H1 (cell line): ENCODE measurements at regions not wholly inside any gene's neighbourhood (a gene's known extent, or its start where the extent isn't known, plus 50 kb on each side); places are given as distances from the start of the nearest gene placed in this dataset.

Experiments
- CTCF ChIA-PET: fragments of 300-600 bp; sonication (Branson Sonifier 250); formaldehyde crosslinking; loops from one replicate; lab custom pipeline; 2021; ENCODE audit not compliant: partially characterized antibody; lab: Charles Lee
- POLR2A ChIA-PET: fragments of 300-600 bp; sonication (Branson Sonifier 250); formaldehyde crosslinking; loops from one replicate; lab custom pipeline; 2021; ENCODE audit warnings: inconsistent platforms; ENCODE audit not compliant: partially characterized antibody; lab: Charles Lee
- DNase-seq, 2 experiments: peaks; one replicate each; pipeline versions ENCODE4 v3.0.0 to v3.0.0-alpha.2; 2010 to 2022; ENCODE audit warnings: low spot score in 2 of 2, low read depth in 1 of 2, mixed read lengths in 1 of 2
- FAIRE-seq: peaks from 2 replicates; lab custom pipeline; 2011; peaks lifted over from hg19 to GRCh38; lab: Jason Lieb, UNC
- H2AFZ ChIP-seq: 2 replicates; pipeline ENCODE4 v1.8.1; 2012; ENCODE audit warnings: low read length, inconsistent platforms
- H2AK5ac ChIP-seq: 2 replicates; pipeline ENCODE4 v1.6.1; 2013; ENCODE audit warnings: low read depth, low read length
- H2BK120ac ChIP-seq: replicated peaks from 2 replicates; pipeline ENCODE3; 2013; ENCODE audit warnings: low read depth, low read length, inconsistent platforms
- H2BK12ac ChIP-seq: 2 replicates; pipeline ENCODE4 v1.6.1; 2013; ENCODE audit warnings: low read depth, low read length
- H2BK15ac ChIP-seq: 2 replicates; pipeline ENCODE4 v1.6.1; 2013; ENCODE audit warnings: low read length
- H2BK20ac ChIP-seq: 2 replicates; pipeline ENCODE4 v1.6.1; 2013; ENCODE audit warnings: low read length
- H2BK5ac ChIP-seq: 2 replicates; pipeline ENCODE4 v1.6.1; 2013; ENCODE audit warnings: low read depth, low read length
- H3K14ac ChIP-seq: 2 replicates; pipeline ENCODE4 v1.6.1; 2013; ENCODE audit warnings: inconsistent platforms; ENCODE audit not compliant: insufficient read length
- H3K18ac ChIP-seq: 2 replicates; pipeline ENCODE4 v1.6.1; 2013; ENCODE audit warnings: low read length; ENCODE audit errors: extremely low read depth
- H3K23ac ChIP-seq: 2 replicates; pipeline ENCODE4 v1.6.1; 2013; ENCODE audit warnings: inconsistent platforms; ENCODE audit not compliant: insufficient read length
- H3K23me2 ChIP-seq: 2 replicates; pipeline ENCODE4 v1.6.1; 2013; ENCODE audit warnings: low read depth, low read length
- H3K27ac ChIP-seq: 2 replicates; pipeline ENCODE4 v1.6.1; 2011; ENCODE audit warnings: low read depth, low read length, inconsistent platforms
- H3K27me3 ChIP-seq, 4 experiments: replicated peaks in 1 of 4; 1 replicate in 1 of 4; 2 replicates in 3 of 4; pipeline versions ENCODE4 v1.6.1 to v1.8.1; 2011 to 2013; ENCODE audit warnings: low read length in 3 of 4, mild to moderate bottlenecking in 3 of 4, inconsistent platforms in 2 of 4, mixed read lengths in 2 of 4, moderate library complexity in 1 of 4; ENCODE audit not compliant: control insufficient read depth in 3 of 4, insufficient read depth in 3 of 4; ENCODE audit errors: extremely low read depth in 1 of 4
- H3K36me3 ChIP-seq, 4 experiments: 2 replicates each; pipeline versions ENCODE4 v1.6.1 to v1.8.1; 2011 to 2013; ENCODE audit warnings: mild to moderate bottlenecking in 4 of 4, low read length in 3 of 4, moderate library complexity in 2 of 4, control low read depth in 1 of 4, inconsistent platforms in 1 of 4; ENCODE audit not compliant: insufficient read depth in 4 of 4, control insufficient read depth in 2 of 4
- H3K4ac ChIP-seq: replicated peaks from 2 replicates; pipeline ENCODE3; 2013; ENCODE audit warnings: low read length, low read depth, mixed read lengths, inconsistent platforms; ENCODE audit not compliant: insufficient read length
- H3K4me1 ChIP-seq, 4 experiments: replicated peaks in 1 of 4; 1 replicate in 1 of 4; 2 replicates in 3 of 4; pipeline versions ENCODE4 v1.6.1 to v1.8.1; 2011 to 2013; ENCODE audit warnings: low read length in 3 of 4, inconsistent platforms in 2 of 4, mixed read lengths in 1 of 4; ENCODE audit not compliant: insufficient read depth in 4 of 4, control insufficient read depth in 3 of 4
- H3K4me2 ChIP-seq, 2 experiments: 2 replicates each; pipeline versions ENCODE4 v1.6.1 to v1.8.1; 2011 to 2013; ENCODE audit warnings: low read depth in 2 of 2, low read length in 2 of 2, control low read depth in 1 of 2, inconsistent platforms in 1 of 2, mild to moderate bottlenecking in 1 of 2; ENCODE audit not compliant: insufficient read depth in 1 of 2
- H3K4me3 ChIP-seq, 4 experiments: fragments of 200-600, 300-600 bp in 1 of 4; sonication (generic), shearing (Covaris generic), sonication (Bioruptor Twin) in 1 of 4; 2 replicates each; pipeline versions ENCODE4 v1.5.1 to v1.8.1; 2011 to 2016; ENCODE audit warnings: low read length in 4 of 4, low read depth in 3 of 4, control low read depth in 2 of 4, inconsistent platforms in 2 of 4, mild to moderate bottlenecking in 2 of 4, mixed read lengths in 1 of 4, moderate library complexity in 1 of 4; ENCODE audit not compliant: insufficient read depth in 2 of 4; ENCODE audit errors: extremely low read depth in 1 of 4
- H3K56ac ChIP-seq: replicated peaks from 2 replicates; pipeline ENCODE3; 2013; ENCODE audit warnings: low read depth, mild to moderate bottlenecking, mixed read lengths, low read length, inconsistent platforms; ENCODE audit not compliant: insufficient read length
- H3K79me1 ChIP-seq: 2 replicates; pipeline ENCODE4 v1.6.1; 2013; ENCODE audit warnings: low read depth, low read length, control low read depth
- H3K79me2 ChIP-seq, 2 experiments: 2 replicates each; pipeline versions ENCODE4 v1.6.1 to v1.8.1; 2012 to 2013; ENCODE audit warnings: low read length in 2 of 2, mild to moderate bottlenecking in 2 of 2, inconsistent platforms in 1 of 2; ENCODE audit not compliant: insufficient read depth in 2 of 2, control insufficient read depth in 1 of 2
- H3K9ac ChIP-seq, 4 experiments: replicated peaks in 1 of 4; 1 replicate in 1 of 4; 2 replicates in 3 of 4; pipeline versions ENCODE4 v1.6.1 to v1.8.1; 2011 to 2013; ENCODE audit warnings: low read depth in 3 of 4, low read length in 3 of 4, control low read depth in 2 of 4, mild to moderate bottlenecking in 2 of 4, moderate library complexity in 2 of 4, inconsistent platforms in 1 of 4; ENCODE audit errors: extremely low read depth in 1 of 4
- H3K9me3 ChIP-seq, 2 experiments: 2 replicates each; pipeline versions ENCODE4 v1.6.1 to v1.8.1; 2012 to 2013; ENCODE audit warnings: mild to moderate bottlenecking in 2 of 2, moderate library complexity in 2 of 2, control low read depth in 1 of 2, inconsistent platforms in 1 of 2, low read depth in 1 of 2, low read length in 1 of 2, mixed read lengths in 1 of 2; ENCODE audit not compliant: insufficient read depth in 2 of 2
- H4K20me1 ChIP-seq, 2 experiments: replicated peaks in 1 of 2; 2 replicates each; pipeline versions ENCODE3 to v1.8.1; 2011 to 2013; ENCODE audit warnings: inconsistent platforms in 2 of 2, low read length in 2 of 2, mild to moderate bottlenecking in 1 of 2; ENCODE audit not compliant: insufficient read depth in 2 of 2, control insufficient read depth in 1 of 2
- H4K5ac ChIP-seq: 2 replicates; pipeline ENCODE4 v1.6.1; 2013; ENCODE audit warnings: low read length, low read depth, mixed read lengths, inconsistent platforms; ENCODE audit not compliant: insufficient read length
- H4K8ac ChIP-seq: 2 replicates; pipeline ENCODE4 v1.8.0; 2013; ENCODE audit warnings: mild to moderate bottlenecking, moderate library complexity, low read length, inconsistent platforms; ENCODE audit not compliant: insufficient read depth; ENCODE audit errors: extremely low read depth
- H4K91ac ChIP-seq: replicated peaks from 2 replicates; pipeline ENCODE3; 2013; ENCODE audit warnings: low read length, mixed read lengths, inconsistent platforms; ENCODE audit not compliant: insufficient read length
- CBX5 ChIP-seq: fragments of 300-800, 300-1000 bp; sonication (generic); IDR thresholded peaks from 2 replicates; pipeline ENCODE4 v1.7.1; 2016; ENCODE audit warnings: antibody characterized with exemption, low read length, low read depth
- GTF2F1 ChIP-seq: IDR thresholded peaks from 2 replicates; pipeline ENCODE4 v1.6.1; 2012; ENCODE audit warnings: low read depth, low read length, improper control_type of control experiment, borderline replicate concordance
- KDM5A ChIP-seq: fragments of 200-600 bp; IDR thresholded peaks from 2 replicates; pipeline ENCODE4 v1.7.1; 2012; ENCODE audit warnings: mild to moderate bottlenecking, low read length, inconsistent platforms, mixed read lengths
- PHF8 ChIP-seq: fragments of 200-600 bp; sonication (generic); conservative IDR thresholded peaks from 2 replicates; pipeline ENCODE4 v1.7.1; 2012; ENCODE audit warnings: low read depth, mild to moderate bottlenecking, inconsistent platforms, low read length, moderate library complexity
- RAD21 ChIP-seq, 2 experiments: IDR thresholded peaks in 1 of 2; conservative IDR thresholded peaks in 1 of 2; 2 replicates each; pipeline ENCODE4 v1.6.1; 2011; ENCODE audit warnings: low read depth in 2 of 2, low read length in 2 of 2, improper control_type of control experiment in 1 of 2, inconsistent platforms in 1 of 2, mild to moderate bottlenecking in 1 of 2, moderate library complexity in 1 of 2
- RBBP5 ChIP-seq: IDR thresholded peaks from 2 replicates; pipeline ENCODE4 v1.7.1; 2012; ENCODE audit warnings: low read depth, mild to moderate bottlenecking, inconsistent platforms, low read length, moderate library complexity, borderline replicate concordance
- RNF2 ChIP-seq: fragments of 200-900, 300-1000 bp; sonication (generic); IDR thresholded peaks from 2 replicates; pipeline ENCODE4 v1.7.1; 2016; ENCODE audit warnings: borderline replicate concordance, low read depth, mild to moderate bottlenecking, antibody characterized with exemption, low read length; ENCODE audit not compliant: poor library complexity, severe bottlenecking; ENCODE audit errors: missing control alignments
- RXRA ChIP-seq: IDR thresholded peaks from 2 replicates; pipeline ENCODE4 v1.6.1; 2011; ENCODE audit warnings: low read depth, mild to moderate bottlenecking, low read length, moderate library complexity; ENCODE audit not compliant: insufficient read depth
- WGBS, 2 experiments: shearing (Covaris generic) in 1 of 2; methylation state at CpG; one replicate each; pipeline versions ENCODE4 v1.1.6 to v1.1.7; 2013 to 2015; ENCODE audit warnings: low lambda C conversion rate in 2 of 2, mixed read lengths in 2 of 2, inconsistent platforms in 1 of 2, low coverage in 1 of 2, missing lambda C conversion rate in 1 of 2; ENCODE audit not compliant: insufficient replicate concordance in 2 of 2, insufficient coverage in 1 of 2, insufficient read length in 1 of 2; ENCODE audit errors: extremely low coverage in 1 of 2, missing lambda C conversion rate in 1 of 2; 5-methylcytosine and 5-hydroxymethylcytosine counted together

DNA sequence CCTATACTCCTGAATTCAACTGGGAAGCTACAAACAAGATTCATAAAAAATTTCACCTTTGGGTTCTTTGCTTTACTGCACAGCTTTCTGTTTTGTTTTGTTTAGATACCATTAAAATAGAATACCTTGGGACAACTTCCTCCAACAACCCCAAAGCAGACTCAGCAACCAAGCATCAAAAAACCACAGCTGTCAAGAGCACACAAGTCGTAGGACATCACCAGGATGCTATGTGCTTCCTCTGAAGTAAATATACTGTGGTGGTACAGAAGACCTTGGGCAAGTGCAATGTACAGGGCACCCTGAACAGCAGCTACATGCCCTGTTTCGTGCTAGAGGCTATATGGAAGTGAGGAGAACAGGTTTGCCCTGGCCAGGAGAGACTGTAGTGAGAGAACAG is 359.3 kb downstream of the BCL11B start:
- Histone ChIP-seq H3K18ac (no peak overlapping the region), H3K14ac (no peak overlapping the region), H4K5ac (no peak overlapping the region), H3K4ac (no peak overlapping the region), H3K9me3 (no peaks in the 10 kb centered on the region), H2AK5ac (no peak overlapping the region), H3K79me1 (no peaks in the 10 kb centered on the region), H3K27ac (no peak overlapping the region), H3K23ac (no peak overlapping the region), H2BK15ac (no peak overlapping the region), H2BK5ac (no peak overlapping the region), H2AFZ (no peak overlapping the region), H4K20me1 (no peaks in the 10 kb centered on the region), H3K56ac (no peak overlapping the region), H3K9ac (no peak overlapping the region), H3K4me3 (no peak overlapping the region), H3K36me3 (no peaks in the 10 kb centered on the region), H3K79me2 (no peaks in the 10 kb centered on the region), H4K8ac (no peak overlapping the region), H3K4me1 (peaks cover 0 to 2% (median 0%) of the 10 kb centered on the region in 4 experiments; a peak in 1 of 7 replicates), H3K27me3 (no peaks in the 10 kb centered on the region), H2BK12ac (no peak overlapping the region), H3K4me2 (no peak overlapping the region), H3K23me2 (no peaks in the 10 kb centered on the region), H2BK20ac (no peak overlapping the region), H4K91ac (no peak overlapping the region), H2BK120ac (no peak overlapping the region)
- FAIRE-seq (no peak), DNase-seq (no peak)
- 85% methylated on average over 2 of the region's 2 CpGs; no CpG with 5 or more reads in 1 of the 2 experiments for WGBS, 2 experiments
- CTCF ChIA-PET = interaction anchor here (0.7 to 1.6 kb wide), 5 partner anchors 19 to 312 kb away, joined by 3 read pairs; no protein-coding TSS in a partner anchor
- POLR2A ChIA-PET = no interaction called here
- no peak for TF ChIP-seq RBBP5
- TF ChIP-seq RNF2 = no peak
- TF ChIP-seq CBX5 = no peak
- no peak for TF ChIP-seq RAD21 (IDR thresholded peaks at IDR 0.05 in 1 of 2, conservative IDR thresholded peaks at IDR 0.05 in 1 of 2; ENCODE audit: low read depth in 2 of 2, low read length in 2 of 2)
- no peak for TF ChIP-seq PHF8
- TF ChIP-seq RXRA = no peak
- no peak for TF ChIP-seq GTF2F1
- TF ChIP-seq KDM5A = no peak
